OCI-LY3 (cell line): ENCODE measurements at regions not wholly inside any gene's neighbourhood (a gene's known extent, or its start where the extent isn't known, plus 50 kb on each side); places are given as distances from the start of the nearest gene placed in this dataset.

Source experiments
- EZH2phosphoT487 ChIP-seq: fragments of 200-600 bp; shearing (Covaris generic); IDR thresholded peaks from 2 replicates; pipeline ENCODE4 v1.6.1; 2018; ENCODE audit warnings: antibody characterized with exemption, mixed run types, low read depth
- TF ChIP-seq, protein P1 (sequence below): fragments of 200-600, 300-600 bp; sonication (generic); IDR thresholded peaks from 2 replicates; pipeline ENCODE4 v1.5.1; 2014; ENCODE audit warnings: antibody characterized with exemption, low read length, low read depth

DNA sequence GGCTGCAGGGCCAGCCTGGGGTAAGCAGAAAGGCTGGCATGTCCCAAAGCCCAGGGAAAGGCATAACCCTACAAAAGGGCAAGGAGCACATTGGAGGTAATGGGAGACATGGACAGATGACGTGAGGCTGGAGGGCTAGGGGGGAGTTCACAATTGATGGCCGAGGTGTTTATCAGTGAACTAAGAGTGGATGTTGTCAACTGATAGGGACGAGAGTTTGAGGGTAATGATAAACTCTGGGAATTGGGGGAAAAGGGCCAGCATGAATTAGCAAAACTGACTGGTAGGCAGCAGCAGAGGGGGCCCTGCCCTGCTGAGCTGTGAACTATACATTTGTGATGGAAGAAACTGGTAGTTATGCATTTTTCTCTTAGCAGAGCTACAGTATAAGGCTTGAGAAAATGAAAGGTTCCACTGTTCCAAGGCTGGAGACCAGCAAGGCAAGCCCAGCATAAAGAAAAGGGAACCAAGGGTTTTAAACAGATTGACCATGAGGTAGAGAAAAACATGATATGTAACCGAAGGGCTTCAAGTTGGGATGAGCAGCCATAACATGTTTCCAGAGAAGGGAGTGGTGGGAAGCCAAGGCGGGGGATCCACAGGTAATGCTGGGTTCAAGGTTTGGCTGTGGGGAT, 98.1 kb upstream of the MLN start:
- TF ChIP-seq, protein P1, sequence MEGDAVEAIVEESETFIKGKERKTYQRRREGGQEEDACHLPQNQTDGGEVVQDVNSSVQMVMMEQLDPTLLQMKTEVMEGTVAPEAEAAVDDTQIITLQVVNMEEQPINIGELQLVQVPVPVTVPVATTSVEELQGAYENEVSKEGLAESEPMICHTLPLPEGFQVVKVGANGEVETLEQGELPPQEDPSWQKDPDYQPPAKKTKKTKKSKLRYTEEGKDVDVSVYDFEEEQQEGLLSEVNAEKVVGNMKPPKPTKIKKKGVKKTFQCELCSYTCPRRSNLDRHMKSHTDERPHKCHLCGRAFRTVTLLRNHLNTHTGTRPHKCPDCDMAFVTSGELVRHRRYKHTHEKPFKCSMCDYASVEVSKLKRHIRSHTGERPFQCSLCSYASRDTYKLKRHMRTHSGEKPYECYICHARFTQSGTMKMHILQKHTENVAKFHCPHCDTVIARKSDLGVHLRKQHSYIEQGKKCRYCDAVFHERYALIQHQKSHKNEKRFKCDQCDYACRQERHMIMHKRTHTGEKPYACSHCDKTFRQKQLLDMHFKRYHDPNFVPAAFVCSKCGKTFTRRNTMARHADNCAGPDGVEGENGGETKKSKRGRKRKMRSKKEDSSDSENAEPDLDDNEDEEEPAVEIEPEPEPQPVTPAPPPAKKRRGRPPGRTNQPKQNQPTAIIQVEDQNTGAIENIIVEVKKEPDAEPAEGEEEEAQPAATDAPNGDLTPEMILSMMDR = no peak
- TF ChIP-seq EZH2phosphoT487 = no peak
